ENCODE measurements at regions not wholly inside any gene's neighbourhood (a gene's known extent, or its start where the extent isn't known, plus 50 kb on each side); places are given as distances from the start of the nearest gene placed in this dataset.
A peak's percentile ranks its signal among the peaks of the same experiment; 100 is the strongest.

DNA sequence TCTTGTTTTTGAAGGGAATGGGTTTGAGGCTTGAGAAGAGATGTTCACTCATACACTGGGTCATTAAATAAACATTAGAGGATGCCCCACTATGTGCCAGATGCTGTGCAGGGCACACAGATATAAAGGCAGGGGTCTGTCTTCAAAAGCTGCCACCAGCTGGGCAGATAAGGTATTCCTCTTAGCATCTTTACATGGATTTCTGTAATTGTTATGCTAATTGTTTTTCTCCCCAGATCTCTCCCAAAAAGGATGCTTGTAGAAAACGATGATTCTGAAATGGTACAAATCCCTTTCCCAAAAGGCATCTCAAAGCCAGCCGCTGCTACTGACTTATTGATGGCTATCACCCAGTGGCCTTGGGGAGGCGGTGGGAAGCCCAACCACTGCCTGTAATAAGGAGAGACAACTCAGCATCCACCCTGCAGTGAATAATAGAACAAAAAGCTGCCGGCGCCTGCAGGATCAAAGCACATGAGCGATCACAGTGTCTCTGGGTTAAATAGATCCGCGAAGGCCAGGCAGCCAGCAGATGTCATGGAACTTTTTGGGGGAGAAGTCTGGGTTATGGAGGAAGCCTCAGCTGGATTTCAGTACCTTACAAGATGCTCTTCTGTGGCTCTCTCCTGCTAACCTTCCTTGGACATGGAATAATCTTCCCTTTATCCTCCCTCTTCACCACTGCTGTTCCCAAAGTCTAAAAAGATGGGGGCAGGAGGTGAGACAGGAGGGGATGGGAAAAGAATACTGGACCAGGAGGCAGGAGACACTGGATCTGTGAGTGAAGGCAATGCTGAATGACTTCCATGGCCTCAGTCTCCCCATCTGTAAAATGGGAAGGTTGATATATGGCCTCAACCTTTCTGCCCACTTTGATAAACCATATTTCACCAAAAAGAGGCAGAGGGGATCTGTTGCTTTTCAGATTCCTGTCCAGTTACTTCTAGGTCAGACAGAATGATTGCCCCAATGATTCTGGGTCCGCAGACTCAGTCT, 54.8 kb upstream of the CD34 start:
- H3K27me3 ChIP-seq (ENCODE audit: control insufficient read depth, insufficient read depth, low read length), result no peaks in the 10 kb centered on the region
- H4K20me1 ChIP-seq (ENCODE audit: control insufficient read depth, extremely low read depth, insufficient read depth, low read length), result no peaks in the 10 kb centered on the region
- H3K4me3 ChIP-seq (replicated peaks in 1 of 4; ENCODE audit: control extremely low read depth in 1 of 4, insufficient read depth in 1 of 4, low read depth in 3 of 4, low read length in 4 of 4), result no peak overlapping the region
- no peaks in the 10 kb centered on the region for H3K79me2 ChIP-seq (ENCODE audit: control insufficient read depth, insufficient read depth, low read length)
- H3K27ac ChIP-seq (ENCODE audit: insufficient read depth, low read length), result no peak overlapping the region
- H3K36me3 ChIP-seq (ENCODE audit: control insufficient read depth, insufficient read depth, low read length), result no peaks in the 10 kb centered on the region
- H3K4me2 ChIP-seq (ENCODE audit: extremely low read depth, insufficient read depth, low read length), result no peak overlapping the region
- TF ChIP-seq EZH2 (IDR thresholded peaks at IDR 0.05; ENCODE audit: low read length, missing control alignments), result no peak
- TF ChIP-seq, protein P1, sequence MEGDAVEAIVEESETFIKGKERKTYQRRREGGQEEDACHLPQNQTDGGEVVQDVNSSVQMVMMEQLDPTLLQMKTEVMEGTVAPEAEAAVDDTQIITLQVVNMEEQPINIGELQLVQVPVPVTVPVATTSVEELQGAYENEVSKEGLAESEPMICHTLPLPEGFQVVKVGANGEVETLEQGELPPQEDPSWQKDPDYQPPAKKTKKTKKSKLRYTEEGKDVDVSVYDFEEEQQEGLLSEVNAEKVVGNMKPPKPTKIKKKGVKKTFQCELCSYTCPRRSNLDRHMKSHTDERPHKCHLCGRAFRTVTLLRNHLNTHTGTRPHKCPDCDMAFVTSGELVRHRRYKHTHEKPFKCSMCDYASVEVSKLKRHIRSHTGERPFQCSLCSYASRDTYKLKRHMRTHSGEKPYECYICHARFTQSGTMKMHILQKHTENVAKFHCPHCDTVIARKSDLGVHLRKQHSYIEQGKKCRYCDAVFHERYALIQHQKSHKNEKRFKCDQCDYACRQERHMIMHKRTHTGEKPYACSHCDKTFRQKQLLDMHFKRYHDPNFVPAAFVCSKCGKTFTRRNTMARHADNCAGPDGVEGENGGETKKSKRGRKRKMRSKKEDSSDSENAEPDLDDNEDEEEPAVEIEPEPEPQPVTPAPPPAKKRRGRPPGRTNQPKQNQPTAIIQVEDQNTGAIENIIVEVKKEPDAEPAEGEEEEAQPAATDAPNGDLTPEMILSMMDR (conservative IDR thresholded peaks at IDR 0.05 in 1 of 2, IDR thresholded peaks at IDR 0.05 in 1 of 2; ENCODE audit: low read depth in 1 of 2, low read length in 2 of 2), result no peak
- H3K4me1 ChIP-seq (ENCODE audit: control insufficient read depth, extremely low read depth, insufficient read depth, low read length), result peaks cover 10% of the 10 kb centered on the region
- peak in 1 of 2 donors; percentile 40 for DNase-seq (ENCODE audit: low read depth in 2 of 2)
- H2AFZ ChIP-seq (ENCODE audit: low read length), result no peak overlapping the region
- no peak overlapping the region for H3K9ac ChIP-seq (ENCODE audit: insufficient read depth, low read length)
- H3K9me3 ChIP-seq (ENCODE audit: control insufficient read depth, insufficient read depth, low read depth, low read length), result no peaks in the 10 kb centered on the region

DNA sequence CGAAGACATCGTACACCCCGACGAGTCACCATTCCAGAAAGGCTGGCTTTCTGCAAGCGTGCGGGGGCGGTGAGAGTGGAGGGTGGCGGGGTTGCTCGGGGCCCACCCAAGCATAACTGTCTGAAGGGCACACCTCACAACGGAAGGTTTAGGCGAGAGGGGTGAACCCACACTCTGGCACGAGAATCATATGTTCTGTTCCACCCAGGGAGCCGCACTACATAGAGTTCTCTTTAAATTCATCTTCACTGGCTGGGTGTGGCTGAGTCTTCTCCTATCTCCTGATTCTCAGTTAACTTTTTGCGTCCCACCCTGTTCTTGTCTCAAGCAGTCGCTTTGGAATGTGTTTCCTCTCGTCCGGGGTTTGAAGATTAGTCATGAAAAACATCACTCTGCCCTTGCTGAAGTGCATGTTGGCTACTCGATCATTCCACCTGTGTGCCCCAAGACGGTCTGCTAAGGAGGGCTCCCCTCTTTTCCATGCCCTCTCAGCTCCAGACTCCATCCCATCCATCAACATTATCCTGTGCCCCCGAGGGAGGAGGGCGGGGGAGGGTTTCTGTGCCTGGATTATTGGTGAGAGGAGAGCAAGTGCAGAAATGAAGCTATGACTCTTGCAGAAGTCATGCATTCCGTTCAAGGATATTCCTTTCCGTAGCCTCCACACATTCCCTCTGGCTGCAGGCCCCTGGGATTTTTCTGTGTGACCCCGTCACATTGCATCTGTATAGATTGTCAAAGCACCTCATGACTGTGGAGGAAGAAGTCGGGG, 53.5 kb upstream of the CD34 start:
- peak overlapping the region; percentile 96 for H2AFZ ChIP-seq (ENCODE audit: low read length)
- H3K79me2 ChIP-seq (ENCODE audit: control insufficient read depth, insufficient read depth, low read length), result no peaks in the 10 kb centered on the region
- peak overlapping the region; percentile 44 for H3K4me2 ChIP-seq (ENCODE audit: extremely low read depth, insufficient read depth, low read length)
- H3K4me3 ChIP-seq (replicated peaks in 1 of 4; ENCODE audit: control extremely low read depth in 1 of 4, insufficient read depth in 1 of 4, low read depth in 3 of 4, low read length in 4 of 4), result no peak overlapping the region
- H4K20me1 ChIP-seq (ENCODE audit: control insufficient read depth, extremely low read depth, insufficient read depth, low read length), result no peaks in the 10 kb centered on the region
- H3K9me3 ChIP-seq (ENCODE audit: control insufficient read depth, insufficient read depth, low read depth, low read length), result no peaks in the 10 kb centered on the region
- no peaks in the 10 kb centered on the region for H3K27me3 ChIP-seq (ENCODE audit: control insufficient read depth, insufficient read depth, low read length)
- peak overlapping the region; percentile 32 for H3K27ac ChIP-seq (ENCODE audit: insufficient read depth, low read length)
- H3K36me3 ChIP-seq (ENCODE audit: control insufficient read depth, insufficient read depth, low read length), result no peaks in the 10 kb centered on the region
- H3K4me1 ChIP-seq (ENCODE audit: control insufficient read depth, extremely low read depth, insufficient read depth, low read length), result peaks cover 10% of the 10 kb centered on the region
- peak in 1 of 2 donors; percentile 68 for DNase-seq (ENCODE audit: low read depth in 2 of 2)
- TF ChIP-seq, protein P1 (conservative IDR thresholded peaks at IDR 0.05 in 1 of 2, IDR thresholded peaks at IDR 0.05 in 1 of 2; ENCODE audit: low read depth in 1 of 2, low read length in 2 of 2), result no peak
- no peak for TF ChIP-seq EZH2 (IDR thresholded peaks at IDR 0.05; ENCODE audit: low read length, missing control alignments)
- H3K9ac ChIP-seq (ENCODE audit: insufficient read depth, low read length), result no peak overlapping the region

Measured in fibroblast of lung (primary cell).